GM21526 (cell line): ENCODE measurements at regions not wholly inside any gene's neighbourhood (a gene's known extent, or its start where the extent isn't known, plus 50 kb on each side); places are given as distances from the start of the nearest gene placed in this dataset.

ENCODE experiments used
- ATAC-seq: cut with Tn5 transposase; IDR thresholded peaks from one replicate; pipeline ENCODE4 v1.9.1; 2021; ENCODE audit warnings: moderate library complexity; ENCODE audit not compliant: unreplicated experiment, low FRiP score

DNA sequence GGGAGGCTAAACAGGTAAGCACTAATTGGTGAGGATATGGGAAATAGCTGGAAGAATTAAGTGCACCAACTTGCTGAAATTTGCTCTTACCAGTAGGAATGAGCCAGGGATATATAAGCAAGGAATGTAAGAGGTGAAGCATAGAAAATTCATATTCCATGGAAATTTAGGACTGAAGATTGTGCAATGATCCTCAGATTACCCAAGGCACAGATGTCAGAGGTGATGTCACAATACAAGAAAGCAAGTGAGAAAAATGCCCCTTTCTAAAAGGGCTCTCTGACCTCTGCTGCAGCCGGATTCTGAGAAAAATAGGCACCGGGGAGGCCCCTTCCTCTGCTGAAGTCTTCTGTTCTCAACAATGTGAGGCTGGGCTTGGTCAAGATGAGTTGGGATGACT, 112.3 kb upstream of the ZNF678 start:
- no peak for ATAC-seq

DNA sequence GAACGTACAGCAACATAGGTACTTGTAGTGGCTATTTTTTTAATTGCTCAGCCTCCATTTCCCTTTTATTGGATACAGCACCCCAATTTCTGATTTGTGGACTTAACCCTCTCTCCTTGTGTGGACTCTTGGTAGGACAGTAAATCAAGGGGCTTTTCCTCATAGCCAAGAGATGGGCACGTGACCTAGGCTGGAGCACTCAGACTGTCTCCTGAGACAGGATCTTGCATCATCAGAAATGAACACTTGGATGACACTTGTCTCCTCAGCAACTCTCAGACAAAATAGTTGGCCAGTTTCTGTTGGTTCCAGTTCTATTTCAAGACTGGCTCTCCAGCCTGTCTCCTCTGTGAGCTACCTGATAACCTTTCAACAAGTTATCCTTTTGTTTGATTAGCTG, 112.9 kb upstream of the ZNF678 start:
- ATAC-seq = no peak

DNA sequence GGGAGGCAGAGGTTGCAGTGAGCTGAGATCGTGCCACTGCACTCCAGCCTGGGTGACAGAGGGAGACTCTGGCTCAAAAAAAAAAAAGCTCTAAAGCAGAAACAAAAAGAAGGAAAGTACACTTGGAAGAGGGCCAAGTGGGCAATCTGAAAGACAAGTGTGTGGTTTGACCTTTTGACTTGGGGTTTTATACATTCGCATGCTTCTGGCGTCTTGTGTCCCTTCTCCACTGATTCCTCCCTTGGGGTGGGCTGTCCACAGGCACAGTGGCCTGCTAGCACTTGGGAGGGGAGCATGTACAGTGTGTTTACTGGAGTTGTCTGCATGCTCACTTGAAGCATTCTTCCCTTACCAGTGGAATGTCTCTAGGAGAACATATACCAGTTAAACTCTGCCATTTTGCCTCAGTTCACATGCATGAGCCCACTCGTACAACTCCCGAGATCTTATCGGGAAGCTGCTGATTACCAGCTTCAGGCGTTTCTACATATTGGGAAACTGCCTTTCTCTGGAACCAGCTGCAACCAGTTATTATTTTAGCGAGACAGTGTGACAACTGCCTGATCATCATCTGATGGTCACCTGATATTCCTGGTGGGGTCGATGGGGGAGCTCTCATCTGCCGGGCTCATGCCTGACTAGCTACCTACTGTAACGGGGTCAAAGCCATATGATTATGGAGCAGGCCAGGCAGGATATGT, 113.5 kb upstream of the ZNF678 start:
- ATAC-seq = no peak

DNA sequence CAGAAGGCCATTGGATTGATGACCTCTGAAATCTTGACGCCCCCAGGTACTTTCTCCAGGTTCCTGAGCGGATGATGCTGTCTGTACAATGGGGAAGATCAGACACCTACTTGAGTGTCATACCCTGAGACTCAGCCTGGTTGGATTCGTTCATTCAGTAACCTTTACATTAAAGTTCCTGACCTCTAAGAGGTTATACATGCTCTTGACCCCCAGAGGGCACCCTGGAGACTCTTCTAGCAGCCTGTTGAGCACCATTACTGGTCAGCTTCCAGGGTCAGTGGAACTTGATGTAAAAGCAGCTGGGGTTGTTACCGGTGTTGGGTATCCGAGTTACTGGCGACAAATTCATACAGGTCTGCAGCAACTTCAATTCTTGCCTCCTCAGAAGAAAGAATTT, 114.3 kb upstream of the ZNF678 start:
- peak; percentile 63 for ATAC-seq

DNA sequence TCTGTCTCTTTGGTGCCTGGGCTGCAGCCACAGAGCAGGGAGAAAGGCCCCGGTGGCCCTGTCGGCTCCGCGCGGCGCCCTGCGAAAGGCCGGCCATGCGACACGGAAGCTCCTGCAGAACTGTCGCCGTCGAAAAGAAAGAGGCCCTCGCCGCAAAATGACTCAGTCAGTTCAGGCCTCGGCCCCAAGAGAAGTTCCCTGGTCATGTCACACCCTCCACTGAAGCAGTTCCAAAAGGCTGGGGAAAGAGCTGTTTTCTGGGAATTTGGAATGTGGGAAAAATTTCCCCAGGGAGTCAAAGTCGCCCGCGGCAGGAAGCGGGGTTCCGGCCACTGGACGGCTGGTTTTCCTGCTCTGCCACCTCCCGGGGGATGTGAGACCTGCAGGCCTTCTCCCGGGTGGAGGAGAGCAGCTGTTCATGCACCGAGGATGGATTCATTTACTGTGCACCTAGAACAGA, 115.8 kb upstream of the ZNF678 start:
- no peak for ATAC-seq

DNA sequence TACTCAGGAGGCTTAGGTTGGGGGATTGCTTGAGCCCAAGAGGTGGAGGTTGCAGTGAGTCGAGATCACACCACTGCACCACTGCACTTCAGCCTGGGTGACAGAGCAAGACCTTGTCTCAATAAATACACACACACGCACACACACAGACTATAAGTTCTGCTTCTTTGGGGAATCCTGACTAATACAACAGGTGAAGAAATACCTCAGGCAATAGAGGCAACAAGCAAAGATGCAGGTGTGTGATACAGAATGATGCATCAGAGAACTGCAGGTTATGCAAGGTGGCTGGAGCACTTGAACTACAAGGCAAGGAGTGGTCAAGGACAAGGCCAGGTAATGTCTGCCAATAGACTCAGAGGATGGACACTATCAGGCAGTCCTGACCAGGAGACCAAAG, 117.6 kb upstream of the ZNF678 start:
- no peak for ATAC-seq

DNA sequence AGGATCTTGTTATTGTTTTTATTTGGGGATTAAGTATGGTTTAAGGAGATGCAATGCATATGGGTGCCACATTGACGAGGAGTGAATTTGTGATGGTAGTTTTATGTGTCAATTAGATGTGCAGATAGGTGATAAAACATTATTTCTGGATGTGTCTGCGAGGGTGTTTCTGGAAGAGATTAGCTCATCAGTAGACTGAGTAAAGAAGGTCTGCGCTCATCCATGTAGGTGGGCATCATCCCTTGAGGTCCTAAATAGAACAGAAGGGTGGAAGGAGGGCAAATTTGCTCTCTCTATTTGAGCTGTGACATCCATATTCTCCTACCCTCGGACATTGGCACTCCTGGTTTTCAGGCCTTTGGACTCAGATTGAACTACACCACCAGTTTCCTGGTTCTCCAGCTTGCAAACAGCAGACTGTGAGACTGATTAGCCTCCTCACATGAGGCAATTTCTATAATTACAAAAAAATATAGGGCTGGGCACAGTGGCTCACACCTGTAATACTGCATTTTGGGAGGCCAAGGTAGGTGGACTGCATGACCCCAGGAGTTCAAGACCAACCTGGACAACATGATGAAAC, 118.2 kb upstream of the ZNF678 start:
- no peak for ATAC-seq

DNA sequence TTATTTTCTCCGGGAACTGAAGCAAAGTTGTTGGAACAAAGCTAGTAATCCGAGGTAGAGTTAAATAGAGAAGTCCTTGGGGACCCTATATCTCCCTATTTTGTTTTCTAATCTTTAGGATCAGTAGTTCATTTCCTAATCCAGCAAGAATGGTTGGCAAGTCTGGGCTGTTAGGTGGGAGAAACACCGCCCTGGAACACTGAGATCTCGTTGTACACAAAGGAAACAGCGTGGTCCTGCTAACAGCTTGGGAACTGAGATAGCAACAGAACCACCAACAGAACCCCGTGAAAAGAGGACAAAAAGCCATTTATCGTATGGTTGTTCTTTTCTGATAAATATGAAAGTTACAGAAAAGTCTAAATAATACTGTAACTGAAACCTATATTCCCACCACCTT, 121.9 kb upstream of the CDC42BPA start:
- no peak for ATAC-seq

DNA sequence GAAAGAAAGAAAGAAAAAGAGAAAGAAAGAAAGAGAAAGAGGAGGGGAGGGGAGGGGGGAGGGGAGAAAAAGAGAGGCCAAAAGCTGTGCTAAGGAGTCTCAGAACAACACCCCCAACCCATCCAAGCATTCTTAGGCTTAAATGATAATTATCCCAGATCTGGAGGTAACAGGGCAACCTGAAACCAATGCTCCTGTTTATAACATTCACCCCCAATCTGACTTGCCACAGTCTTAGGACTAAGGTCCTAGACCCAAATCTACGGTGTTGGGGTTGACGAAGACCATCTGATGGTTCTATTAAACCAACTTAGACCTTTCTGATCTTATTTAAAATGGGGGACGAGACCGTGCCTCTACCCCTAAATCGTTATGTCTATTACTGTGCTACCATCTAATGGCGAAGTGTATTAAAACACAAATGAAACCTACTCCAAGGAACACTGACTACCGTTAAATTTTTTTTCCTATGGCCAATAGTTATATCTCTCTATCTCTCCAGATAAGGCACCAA, 119.3 kb upstream of the CDC42BPA start:
- no peak for ATAC-seq

DNA sequence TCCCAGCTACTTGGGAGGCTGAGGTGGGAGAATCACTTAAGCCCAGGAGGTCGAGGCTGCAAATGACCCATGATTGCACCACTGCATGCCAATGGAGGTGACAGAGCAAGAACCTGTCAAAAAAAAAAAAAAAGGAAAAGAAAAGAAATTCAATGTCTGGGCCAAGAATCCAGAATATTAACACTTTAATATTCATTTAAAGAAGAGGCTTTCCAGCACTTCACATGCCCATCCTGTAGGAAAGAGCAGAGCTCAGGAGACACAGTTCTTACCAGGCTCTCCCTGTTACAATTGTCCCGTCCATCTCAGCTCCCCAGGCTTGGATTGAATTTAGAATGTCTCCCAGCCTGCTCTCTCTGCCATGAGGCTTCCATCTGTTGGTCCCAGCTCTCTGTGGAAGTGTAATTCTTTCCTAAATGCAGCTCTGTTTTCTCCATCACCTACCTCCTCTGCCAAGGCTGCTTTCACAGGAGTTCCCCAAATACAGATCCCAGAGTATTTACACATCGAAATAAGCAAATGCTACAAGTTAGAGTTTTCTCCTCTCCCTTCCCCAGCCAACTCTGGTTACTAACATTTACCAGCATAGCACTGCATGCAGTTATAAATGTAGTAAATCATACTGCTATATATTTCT, 116.6 kb upstream of the CDC42BPA start:
- no peak for ATAC-seq

DNA sequence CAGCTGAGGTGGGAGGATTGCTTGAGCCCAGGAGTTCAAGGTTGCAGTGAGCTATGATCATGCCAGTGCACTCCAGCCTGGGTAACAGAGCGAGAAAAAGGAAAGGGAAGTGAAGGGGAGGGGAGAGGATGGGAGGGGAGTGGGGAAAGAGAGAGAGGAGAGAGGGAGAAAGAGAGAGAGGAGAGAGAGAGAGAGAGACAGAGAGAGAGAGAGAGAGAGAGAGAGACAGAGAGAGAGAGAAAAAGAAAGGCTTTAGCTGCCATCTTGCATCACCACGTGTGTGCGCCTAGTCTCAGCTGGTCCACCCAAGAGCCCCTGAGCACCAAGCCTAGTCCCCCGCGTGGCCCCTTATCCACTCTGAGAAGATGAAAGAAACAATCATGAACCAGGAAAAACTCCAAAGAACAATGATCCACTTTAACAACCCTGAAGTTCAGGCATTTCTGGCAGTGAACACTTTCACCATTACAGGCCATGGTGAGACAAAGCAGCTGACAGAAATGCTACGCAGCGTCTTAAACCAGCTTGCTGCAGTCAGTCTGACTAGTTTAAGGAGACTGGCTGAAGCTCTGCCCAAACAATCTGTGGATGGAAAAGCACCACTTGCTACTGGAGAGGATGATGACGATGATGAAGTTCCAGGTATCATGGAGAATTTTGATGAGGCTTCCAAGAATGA, 115.5 kb upstream of the CDC42BPA start:
- ATAC-seq = no peak

DNA sequence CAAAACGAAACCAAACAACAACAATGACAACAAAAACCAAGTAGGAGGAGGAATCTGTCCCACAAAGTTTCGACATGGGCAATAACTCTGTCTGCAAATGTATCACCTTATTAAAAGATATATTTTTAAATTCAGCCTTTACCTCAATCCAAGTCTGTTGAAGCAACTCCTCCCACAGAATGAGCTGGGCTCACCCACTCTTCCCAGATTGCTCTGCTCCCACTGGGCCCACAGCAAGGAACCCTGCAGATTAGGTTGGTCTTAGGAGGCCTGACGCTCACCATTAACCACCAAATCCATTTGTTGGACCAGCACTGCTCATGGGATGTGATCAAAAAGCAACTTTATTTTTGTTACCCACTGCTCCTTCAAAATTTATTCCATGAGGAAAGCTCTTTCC, 114.7 kb upstream of the CDC42BPA start:
- ATAC-seq = no peak

DNA sequence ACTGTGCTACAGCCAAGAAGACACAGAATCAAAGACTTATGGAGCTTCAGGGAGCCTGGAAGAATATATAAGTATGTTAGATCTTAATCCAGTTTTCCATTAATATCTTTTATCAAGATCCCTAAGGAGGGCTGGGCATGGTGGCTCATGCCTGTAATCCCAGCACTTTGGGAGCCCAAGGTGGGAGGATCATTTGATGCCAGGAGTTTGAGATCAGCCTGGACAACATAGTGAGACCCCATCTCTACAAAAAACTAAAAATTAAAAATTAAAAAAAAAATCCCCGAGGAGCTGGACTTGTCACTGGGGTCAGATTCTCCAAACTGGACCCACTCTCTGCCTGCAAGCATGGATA, 113.9 kb upstream of the CDC42BPA start:
- ATAC-seq = no peak

DNA sequence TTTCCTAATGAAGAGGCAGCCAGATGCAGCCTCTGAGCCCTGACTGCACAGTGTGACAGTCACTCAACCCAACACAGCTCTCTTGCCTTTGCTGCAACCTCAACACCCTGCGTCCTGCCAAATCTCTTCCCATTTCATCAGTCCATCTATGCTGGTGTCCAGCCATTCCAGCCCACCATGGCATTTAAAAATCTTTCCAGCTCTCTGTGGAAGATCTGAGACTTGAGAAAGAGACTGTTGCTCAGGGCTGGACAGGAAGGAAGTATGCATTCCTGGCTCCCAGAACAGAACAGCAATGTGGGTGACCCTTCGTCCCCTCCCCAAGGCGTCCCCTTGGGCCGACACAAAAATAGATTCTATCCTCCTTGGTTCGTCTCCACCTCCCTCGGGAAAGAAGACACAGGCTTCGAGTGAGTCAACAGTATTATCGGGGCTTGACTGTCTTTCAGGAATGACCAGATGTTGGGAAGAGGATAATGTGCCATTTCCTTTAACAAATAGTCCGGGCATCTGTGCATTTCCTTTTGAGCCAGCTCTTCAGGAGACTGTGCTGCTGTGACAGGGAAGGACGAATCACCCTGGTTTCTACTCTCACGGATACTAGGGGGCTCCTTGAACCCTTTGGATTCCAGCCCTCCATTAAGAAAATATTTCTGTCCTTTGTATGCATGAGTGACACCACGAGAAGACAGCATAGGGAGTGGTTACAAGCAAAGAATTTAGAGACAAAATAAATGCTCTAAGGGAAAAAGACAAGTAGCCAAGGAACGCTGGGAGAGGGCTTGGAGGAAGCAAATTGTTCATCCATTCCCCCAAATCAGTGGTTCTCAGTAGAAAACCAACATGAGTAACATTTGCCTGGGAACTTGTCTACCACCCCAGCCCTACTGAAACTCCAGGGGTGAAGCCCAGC, 111.4 kb upstream of the CDC42BPA start:
- ATAC-seq = no peak

DNA sequence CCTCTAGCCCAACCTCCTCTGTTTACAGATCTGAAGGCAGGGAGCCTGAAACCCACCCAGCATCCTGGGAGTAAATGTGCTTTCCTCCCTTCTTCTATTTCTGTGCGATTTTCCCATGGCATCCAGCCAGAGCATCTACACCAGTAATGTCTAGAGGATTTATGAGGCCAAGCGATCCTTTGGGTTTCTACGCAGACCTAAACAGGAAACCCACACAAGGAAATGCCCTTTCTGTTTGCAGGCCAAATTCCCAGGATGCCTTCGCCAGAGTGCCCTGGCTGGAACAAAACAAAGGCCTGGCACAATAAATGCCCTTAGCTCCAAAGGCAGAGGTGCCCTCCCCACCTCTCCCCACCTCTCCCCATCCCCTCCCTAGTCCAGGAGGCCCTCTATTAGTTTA, 110.5 kb upstream of the CDC42BPA start:
- ATAC-seq = no peak

DNA sequence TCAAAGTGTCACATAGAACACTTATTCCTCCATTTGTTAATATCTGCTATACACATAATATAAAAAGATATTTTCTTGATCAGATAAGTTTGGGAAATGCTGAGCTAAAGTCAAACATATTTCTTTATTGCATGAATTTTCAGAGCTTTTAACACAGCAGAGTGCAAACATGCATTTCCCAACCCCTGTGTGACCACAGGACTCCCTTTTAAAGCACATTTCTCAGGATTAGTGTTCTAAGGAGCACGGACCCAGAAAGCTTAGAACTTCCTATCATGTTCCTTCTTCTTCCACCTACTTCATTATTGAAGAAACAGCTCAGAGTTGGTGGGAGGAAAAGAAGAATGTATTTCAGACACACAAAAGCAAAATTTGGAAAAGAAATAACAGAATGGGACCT, 109.1 kb upstream of the CDC42BPA start:
- no peak for ATAC-seq

DNA sequence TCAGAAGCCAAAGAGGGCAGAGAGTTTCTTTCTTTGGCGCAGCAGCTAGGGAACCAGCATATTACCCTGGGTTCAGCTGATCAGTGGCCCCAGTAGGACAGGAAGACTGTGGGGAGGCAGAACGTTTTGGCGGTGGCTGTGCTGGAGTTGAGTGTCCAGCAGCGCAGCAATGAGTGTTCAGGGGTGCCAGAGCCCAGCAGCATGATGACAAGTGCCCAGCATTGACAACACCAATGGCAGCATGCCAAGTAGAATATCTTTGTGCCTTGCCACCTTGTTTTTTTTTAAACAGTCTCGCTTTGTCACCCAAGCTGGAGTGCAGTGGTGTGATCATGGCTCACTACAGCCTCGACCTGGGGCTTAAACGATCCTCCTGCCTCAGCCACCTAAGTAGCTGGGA, 106.7 kb upstream of the CDC42BPA start:
- ATAC-seq = no peak

DNA sequence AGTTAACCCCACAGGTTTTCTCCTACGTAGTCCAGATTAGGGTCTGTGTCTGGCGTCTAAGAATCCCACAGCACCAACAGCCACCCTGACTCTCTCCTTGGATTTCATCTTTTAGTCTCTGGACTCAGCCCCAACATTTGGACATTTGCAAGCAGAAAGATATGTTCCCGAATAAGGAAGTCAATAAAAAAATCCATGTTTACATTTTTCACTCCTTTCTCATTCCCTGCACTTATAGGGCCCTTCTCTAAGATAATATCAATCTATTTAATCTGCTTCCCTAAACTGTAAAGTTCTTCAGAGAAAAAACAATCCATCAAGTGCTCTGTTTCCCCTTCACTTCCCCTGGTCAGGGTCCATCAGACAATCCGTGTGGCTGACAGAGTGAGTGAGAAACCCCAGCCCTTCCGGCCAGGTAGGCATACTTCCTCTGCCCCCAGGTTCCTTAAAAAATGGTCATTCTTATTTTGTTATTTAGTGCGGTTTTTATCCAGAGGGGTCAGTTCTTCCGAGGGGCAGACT, 105.9 kb upstream of the CDC42BPA start:
- ATAC-seq = no peak

DNA sequence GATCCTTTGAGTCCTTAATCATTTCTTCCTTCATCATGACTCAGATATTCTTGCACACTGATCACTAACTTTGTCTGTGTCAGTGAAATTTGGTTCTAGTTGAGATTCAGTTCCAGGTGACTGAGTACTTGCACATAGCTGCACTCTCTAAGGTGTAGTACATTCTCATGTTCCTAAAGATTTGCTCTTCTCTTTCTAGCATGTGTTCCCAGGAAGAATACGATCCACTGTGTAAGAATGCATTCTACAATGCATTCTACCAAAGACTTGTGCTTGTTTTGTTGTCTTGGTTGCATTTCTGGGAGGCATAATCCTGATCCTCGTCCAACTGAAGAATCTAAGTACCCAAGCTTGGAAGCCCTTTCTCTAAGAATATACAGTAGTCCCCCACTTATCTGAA, 104.3 kb upstream of the CDC42BPA start:
- ATAC-seq = no peak

DNA sequence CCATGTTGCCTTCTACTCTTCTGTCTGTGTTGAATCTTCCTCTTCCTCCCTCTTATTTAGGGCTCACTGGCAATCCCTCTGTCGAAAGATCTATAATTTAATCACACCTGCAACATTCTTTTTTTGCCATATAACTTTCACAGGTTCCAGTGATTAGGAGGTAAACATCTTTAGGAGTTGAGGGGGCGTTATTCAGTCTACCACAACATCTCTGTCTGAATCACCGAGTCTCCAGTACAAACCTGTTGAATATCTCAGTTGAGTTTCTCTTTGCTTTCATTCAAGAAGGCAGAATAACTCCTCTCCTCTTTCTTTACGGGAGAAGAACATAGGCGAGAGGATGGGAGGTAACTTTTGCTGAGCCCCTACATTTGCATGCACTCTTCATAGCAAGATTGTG, 101.9 kb upstream of the CDC42BPA start:
- no peak for ATAC-seq
